ENCODE measurements at regions not wholly inside any gene's neighbourhood (a gene's known extent, or its start where the extent isn't known, plus 50 kb on each side); places are given as distances from the start of the nearest gene placed in this dataset.

DNA sequence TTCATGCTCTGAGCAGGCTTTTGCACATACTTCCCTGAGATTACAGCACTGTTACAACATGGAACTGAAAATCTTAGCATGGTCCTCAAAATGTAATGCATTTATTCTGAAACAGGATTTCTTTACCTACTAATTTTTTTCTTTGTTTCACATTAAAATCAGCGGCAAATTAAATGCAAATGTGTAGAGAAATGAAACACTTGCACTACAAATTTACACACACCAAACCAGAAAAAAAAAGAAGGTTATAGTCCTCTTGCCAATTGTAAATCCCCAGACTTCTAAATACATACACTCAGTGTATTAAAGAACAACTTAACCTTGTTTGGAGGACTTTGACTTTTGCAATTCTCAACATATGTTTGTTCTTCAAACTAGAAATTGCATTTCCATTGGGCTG, 210.9 kb upstream of the TBX18 start:
- H3K4me1 Mint-ChIP-seq (ENCODE audit: low read depth, unreplicated experiment) = no peaks in the 10 kb centered on the region
- BruUV-seq (replicated peaks) = no TSS peak

DNA sequence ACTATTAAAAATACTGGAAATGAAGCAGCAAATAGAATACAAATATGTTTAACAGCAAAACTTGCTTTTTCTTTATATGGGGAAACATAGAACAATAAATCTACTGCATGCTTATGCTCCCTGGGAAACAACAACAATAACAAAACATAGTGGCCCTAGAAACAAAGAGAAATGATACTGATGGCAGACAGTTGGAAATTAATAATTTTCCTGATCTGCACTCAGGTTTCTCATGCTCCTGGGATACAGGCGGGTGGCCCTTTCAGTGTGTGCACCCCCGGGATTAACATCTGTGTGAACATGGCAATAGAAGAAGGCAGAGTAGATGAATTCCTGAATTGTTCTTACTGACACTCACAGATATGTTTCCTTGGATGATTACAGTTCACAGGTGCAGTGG, 209.2 kb upstream of the TBX18 start:
- H3K4me1 Mint-ChIP-seq (ENCODE audit: low read depth, unreplicated experiment) = no peaks in the 10 kb centered on the region
- no peak for DNase-seq
- H3K4me3 Mint-ChIP-seq (ENCODE audit: unreplicated experiment) = no peak overlapping the region
- Histone ChIP-seq H3K27me3 (replicated peaks; ENCODE audit: control insufficient read depth, insufficient read depth, low read length) (no peaks in the 10 kb centered on the region; the same call in 1 of the 2 replicates), H3K9me3 (no peaks in the 10 kb centered on the region), H3K4me1 (no peaks in the 10 kb centered on the region), H3K36me3 (ENCODE audit: control insufficient read depth, insufficient read depth, low read length) (no peaks in the 10 kb centered on the region), H3K4me3 (ENCODE audit: low read depth, low read length) (no peak overlapping the region)
- peaks cover 2% of the 10 kb centered on the region for H3K27me3 Mint-ChIP-seq (ENCODE audit: insufficient read depth, unreplicated experiment)
- H3K27ac Mint-ChIP-seq (ENCODE audit: unreplicated experiment) = no peak overlapping the region
- no peaks in the 10 kb centered on the region for H3K36me3 Mint-ChIP-seq (ENCODE audit: insufficient read depth, unreplicated experiment)
- TF ChIP-seq, protein P1, sequence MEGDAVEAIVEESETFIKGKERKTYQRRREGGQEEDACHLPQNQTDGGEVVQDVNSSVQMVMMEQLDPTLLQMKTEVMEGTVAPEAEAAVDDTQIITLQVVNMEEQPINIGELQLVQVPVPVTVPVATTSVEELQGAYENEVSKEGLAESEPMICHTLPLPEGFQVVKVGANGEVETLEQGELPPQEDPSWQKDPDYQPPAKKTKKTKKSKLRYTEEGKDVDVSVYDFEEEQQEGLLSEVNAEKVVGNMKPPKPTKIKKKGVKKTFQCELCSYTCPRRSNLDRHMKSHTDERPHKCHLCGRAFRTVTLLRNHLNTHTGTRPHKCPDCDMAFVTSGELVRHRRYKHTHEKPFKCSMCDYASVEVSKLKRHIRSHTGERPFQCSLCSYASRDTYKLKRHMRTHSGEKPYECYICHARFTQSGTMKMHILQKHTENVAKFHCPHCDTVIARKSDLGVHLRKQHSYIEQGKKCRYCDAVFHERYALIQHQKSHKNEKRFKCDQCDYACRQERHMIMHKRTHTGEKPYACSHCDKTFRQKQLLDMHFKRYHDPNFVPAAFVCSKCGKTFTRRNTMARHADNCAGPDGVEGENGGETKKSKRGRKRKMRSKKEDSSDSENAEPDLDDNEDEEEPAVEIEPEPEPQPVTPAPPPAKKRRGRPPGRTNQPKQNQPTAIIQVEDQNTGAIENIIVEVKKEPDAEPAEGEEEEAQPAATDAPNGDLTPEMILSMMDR (IDR thresholded peaks at IDR 0.05; ENCODE audit: insufficient read depth in 1 of 2, low read depth in 1 of 2, low read length in 1 of 2, severe bottlenecking in 1 of 2, unreplicated experiment in 1 of 2) = no peak
- no TSS peak for BruUV-seq (replicated peaks)
- H3K9me3 Mint-ChIP-seq (ENCODE audit: unreplicated experiment) = no peaks in the 10 kb centered on the region
- intact Hi-C loops (cut with micrococcal nuclease; ENCODE audit: unreplicated experiment) = no loop called here
- ChIA-PET POLR2A (no interaction called here), CTCF (no interaction called here)

More for the DNA sequence above, 210.9 kb upstream of the TBX18 start:
- no peak overlapping the region for H3K4me3 ChIP-seq (ENCODE audit: low read depth, low read length)
- no peaks in the 10 kb centered on the region for H3K4me1 ChIP-seq
- H3K27me3 ChIP-seq (replicated peaks; ENCODE audit: control insufficient read depth, insufficient read depth, low read length) = no peaks in the 10 kb centered on the region; the same call in 1 of the 2 replicates
- H3K36me3 Mint-ChIP-seq (ENCODE audit: insufficient read depth, unreplicated experiment) = no peaks in the 10 kb centered on the region
- H3K27me3 Mint-ChIP-seq (ENCODE audit: insufficient read depth, unreplicated experiment) = peaks cover 2% of the 10 kb centered on the region
- no peaks in the 10 kb centered on the region for H3K9me3 ChIP-seq
- no peaks in the 10 kb centered on the region for H3K36me3 ChIP-seq (ENCODE audit: control insufficient read depth, insufficient read depth, low read length)
- H3K27ac Mint-ChIP-seq (ENCODE audit: unreplicated experiment) = no peak overlapping the region
- no peak for DNase-seq
- H3K4me3 Mint-ChIP-seq (ENCODE audit: unreplicated experiment) = no peak overlapping the region
- ChIA-PET CTCF (no interaction called here), POLR2A (no interaction called here)
- no peaks in the 10 kb centered on the region for H3K9me3 Mint-ChIP-seq (ENCODE audit: unreplicated experiment)
- intact Hi-C loops (cut with micrococcal nuclease; ENCODE audit: unreplicated experiment) = no loop called here
- TF ChIP-seq, protein P1 (IDR thresholded peaks at IDR 0.05; ENCODE audit: insufficient read depth in 1 of 2, low read depth in 1 of 2, low read length in 1 of 2, severe bottlenecking in 1 of 2, unreplicated experiment in 1 of 2) = no peak

DNA sequence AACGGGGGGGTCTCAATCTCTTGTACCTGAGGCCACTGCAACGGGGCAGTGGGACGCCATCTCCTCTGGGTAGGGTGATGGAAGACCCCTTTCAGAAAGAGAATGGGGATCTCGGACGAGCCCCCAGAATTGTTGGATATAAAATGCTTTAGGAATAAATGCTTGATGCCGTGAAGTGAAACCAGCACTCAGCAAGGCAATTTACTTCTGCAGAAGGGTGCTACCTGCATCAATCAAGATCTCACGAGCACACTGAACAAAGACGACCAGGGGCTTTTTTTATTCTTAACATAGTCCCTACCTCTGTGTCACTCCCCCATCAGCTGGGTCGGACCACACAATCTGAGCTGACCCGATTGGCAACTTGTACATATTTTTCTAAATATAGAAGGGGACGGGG, 203.6 kb upstream of the TBX18 start:
- Histone ChIP-seq H3K4me3 (ENCODE audit: low read depth, low read length) (no peak overlapping the region), H3K36me3 (ENCODE audit: control insufficient read depth, insufficient read depth, low read length) (no peaks in the 10 kb centered on the region), H3K27me3 (replicated peaks; ENCODE audit: control insufficient read depth, insufficient read depth, low read length) (no peaks in the 10 kb centered on the region; the same call in 1 of the 2 replicates), H3K9me3 (no peaks in the 10 kb centered on the region; the same call in 1 of the 2 replicates), H3K4me1 (no peaks in the 10 kb centered on the region)
- TF ChIP-seq, protein P1 (IDR thresholded peaks at IDR 0.05; ENCODE audit: insufficient read depth in 1 of 2, low read depth in 1 of 2, low read length in 1 of 2, severe bottlenecking in 1 of 2, unreplicated experiment in 1 of 2) = no peak
- H3K4me3 Mint-ChIP-seq (ENCODE audit: unreplicated experiment) = no peak overlapping the region
- intact Hi-C loops (cut with micrococcal nuclease; ENCODE audit: unreplicated experiment) = loop anchor here (5.0 kb wide), 1 partner anchor 354 kb away; no protein-coding TSS in a partner anchor
- no peaks in the 10 kb centered on the region for H3K4me1 Mint-ChIP-seq (ENCODE audit: low read depth, unreplicated experiment)
- H3K36me3 Mint-ChIP-seq (ENCODE audit: insufficient read depth, unreplicated experiment) = no peaks in the 10 kb centered on the region
- BruUV-seq (replicated peaks) = no TSS peak
- no peaks in the 10 kb centered on the region for H3K9me3 Mint-ChIP-seq (ENCODE audit: unreplicated experiment)
- ChIA-PET CTCF (no interaction called here), POLR2A (no interaction called here)
- no peak overlapping the region for H3K27ac Mint-ChIP-seq (ENCODE audit: unreplicated experiment)
- no peak for DNase-seq
- H3K27me3 Mint-ChIP-seq (ENCODE audit: insufficient read depth, unreplicated experiment) = peaks cover 5% of the 10 kb centered on the region
